ENCODE measurements at regions not wholly inside any gene's neighbourhood (a gene's known extent, or its start where the extent isn't known, plus 50 kb on each side); places are given as distances from the start of the nearest gene placed in this dataset.
A peak's percentile ranks its signal among the peaks of the same experiment; 100 is the strongest.

GRCh38 chr13:27352698-27353097 lies 71.7 kb upstream of the GTF3A start:
- Mint-ChIP-seq H3K9me3 (peaks cover 3 to 9% (median 7%) of the 10 kb centered on the region in 7 donors), H3K27me3 (ENCODE audit: low read depth in 3 of 3) (peaks cover 5 to 7% (median 5%) of the 10 kb centered on the region in 3 donors), H3K27ac (peak overlapping the region in 1 of 7 donors; percentile 37), H3K4me3 (no peak overlapping the region), H3K4me1 (peaks cover 5% of the 10 kb centered on the region), H3K36me3 (no peaks in the 10 kb centered on the region)
- Histone ChIP-seq H3K9me3 (replicated peaks in 1 of 2; ENCODE audit: control insufficient read depth in 1 of 2, insufficient read depth in 1 of 2, low read length in 2 of 2) (peaks cover 5 to 10% of the 10 kb centered on the region in 2 donors), H4K20me1 (ENCODE audit: insufficient read depth, low read length) (no peaks in the 10 kb centered on the region), H3K4me1 (ENCODE audit: control insufficient read depth in 1 of 2, insufficient read depth in 2 of 2, low read length in 2 of 2) (peaks cover 0 to 8% of the 10 kb centered on the region in 2 donors), H3K4me2 (replicated peaks; ENCODE audit: extremely low read depth, low read length, poor library complexity, severe bottlenecking) (no peak overlapping the region), H3K27ac (ENCODE audit: low read depth in 1 of 2, low read length in 2 of 2) (no peak overlapping the region), H3K79me2 (ENCODE audit: insufficient read depth, low read length) (no peaks in the 10 kb centered on the region), H3K4me3 (replicated peaks in 1 of 3; ENCODE audit: low read depth in 2 of 3, low read length in 3 of 3) (no peak overlapping the region), H3K36me3 (replicated peaks in 1 of 2; ENCODE audit: control insufficient read depth in 1 of 2, insufficient read depth in 2 of 2, low read length in 2 of 2) (no peaks in the 10 kb centered on the region), H2AFZ (ENCODE audit: insufficient read depth, low read depth, low read length, poor library complexity, severe bottlenecking) (no peak overlapping the region), H3K27me3 (ENCODE audit: control insufficient read depth in 2 of 2, insufficient read depth in 2 of 2, low read length in 2 of 2) (no peaks in the 10 kb centered on the region), H3K9ac (ENCODE audit: insufficient read depth, low read length, poor library complexity, severe bottlenecking) (no peak overlapping the region)
- TF ChIP-seq CTCF (IDR thresholded peaks at IDR 0.05), result no peak
- intact Hi-C loops (cut with micrococcal nuclease), result no loop called here
- no peak for DNase-seq
- 96% methylated on average over 10 of the region's 11 CpGs for WGBS (ENCODE audit: insufficient coverage)

GRCh38 chr13:27353166-27353583 lies 71.2 kb upstream of the GTF3A start:
- H3K9me3 Mint-ChIP-seq, result peaks cover 3 to 9% (median 7%) of the 10 kb centered on the region in 7 donors
- no peak for DNase-seq
- H2AFZ ChIP-seq (ENCODE audit: insufficient read depth, low read depth, low read length, poor library complexity, severe bottlenecking), result no peak overlapping the region
- no peak overlapping the region for H3K4me2 ChIP-seq (replicated peaks; ENCODE audit: extremely low read depth, low read length, poor library complexity, severe bottlenecking)
- no peak overlapping the region for H3K9ac ChIP-seq (ENCODE audit: insufficient read depth, low read length, poor library complexity, severe bottlenecking)
- no peaks in the 10 kb centered on the region for H3K36me3 Mint-ChIP-seq
- intact Hi-C loops (cut with micrococcal nuclease), result no loop called here
- 96% methylated on average over 9 of the region's 9 CpGs for WGBS (ENCODE audit: insufficient coverage)
- no peak overlapping the region for H3K27ac Mint-ChIP-seq
- peaks cover 5 to 10% of the 10 kb centered on the region in 2 donors for H3K9me3 ChIP-seq (replicated peaks in 1 of 2; ENCODE audit: control insufficient read depth in 1 of 2, insufficient read depth in 1 of 2, low read length in 2 of 2)
- peaks cover 0 to 8% of the 10 kb centered on the region in 2 donors for H3K4me1 ChIP-seq (ENCODE audit: control insufficient read depth in 1 of 2, insufficient read depth in 2 of 2, low read length in 2 of 2)
- H3K36me3 ChIP-seq (replicated peaks in 1 of 2; ENCODE audit: control insufficient read depth in 1 of 2, insufficient read depth in 2 of 2, low read length in 2 of 2), result no peaks in the 10 kb centered on the region
- TF ChIP-seq CTCF (IDR thresholded peaks at IDR 0.05), result no peak
- H3K27me3 Mint-ChIP-seq (ENCODE audit: low read depth in 3 of 3), result peaks cover 3 to 4% (median 4%) of the 10 kb centered on the region in 3 donors
- H3K27me3 ChIP-seq (ENCODE audit: control insufficient read depth in 2 of 2, insufficient read depth in 2 of 2, low read length in 2 of 2), result no peaks in the 10 kb centered on the region
- H3K4me3 ChIP-seq (replicated peaks in 1 of 3; ENCODE audit: low read depth in 2 of 3, low read length in 3 of 3), result no peak overlapping the region
- no peak overlapping the region for H3K4me3 Mint-ChIP-seq
- H3K79me2 ChIP-seq (ENCODE audit: insufficient read depth, low read length), result no peaks in the 10 kb centered on the region
- peaks cover 2% of the 10 kb centered on the region for H3K4me1 Mint-ChIP-seq
- no peak overlapping the region for H3K27ac ChIP-seq (ENCODE audit: low read depth in 1 of 2, low read length in 2 of 2)
- H4K20me1 ChIP-seq (ENCODE audit: insufficient read depth, low read length), result no peaks in the 10 kb centered on the region

All from CD14-positive monocyte (primary cell).